Fibroblast of pulmonary artery (primary cell): ENCODE measurements at regions not wholly inside any gene's neighbourhood (a gene's known extent, or its start where the extent isn't known, plus 50 kb on each side); places are given as distances from the start of the nearest gene placed in this dataset.

Experiments used
- DNase-seq: peaks from one replicate; pipeline ENCODE4 v3.0.0-alpha.2; 2010; ENCODE audit warnings: low read depth
- H3K4me3 ChIP-seq: replicated peaks from 2 replicates; pipeline ENCODE4 v1.5.1; 2011; ENCODE audit warnings: low read depth, mild to moderate bottlenecking, control low read depth, low read length, moderate library complexity
- CTCF ChIP-seq: IDR thresholded peaks from 2 replicates; pipeline ENCODE4 v1.5.1; 2011; ENCODE audit warnings: mild to moderate bottlenecking, control low read depth, low read length, inconsistent platforms; ENCODE audit errors: missing control alignments

GRCh38 chr3:165644331-165644730 lies 192.9 kb downstream of the BCHE start:
- no peak overlapping the region for H3K4me3 ChIP-seq
- no peak for TF ChIP-seq CTCF
- DNase-seq: no peak

- DNase-seq: peak; percentile 40
- no peak for TF ChIP-seq CTCF
- H3K4me3 ChIP-seq: no peak overlapping the region
Measured at GRCh38 chr3:165643425-165643824, 193.8 kb downstream of the BCHE start.

GRCh38 chr3:165642761-165643420 lies 194.3 kb downstream of the BCHE start:
- no peak for TF ChIP-seq CTCF
- DNase-seq: peak; percentile 98
- peak overlapping the region; percentile 12 for H3K4me3 ChIP-seq

- peak; percentile 10 for DNase-seq
- no peak overlapping the region for H3K4me3 ChIP-seq
- no peak for TF ChIP-seq CTCF
Measured at GRCh38 chr3:165641569-165642310, 195.5 kb downstream of the BCHE start.

- no peak for DNase-seq
- no peak overlapping the region for H3K4me3 ChIP-seq
- TF ChIP-seq CTCF: no peak
Measured at GRCh38 chr3:165640970-165641369, 196.3 kb downstream of the BCHE start.

GRCh38 chr3:165640031-165640430 lies 197.2 kb downstream of the BCHE start:
- no peak for TF ChIP-seq CTCF
- DNase-seq: no peak
- no peak overlapping the region for H3K4me3 ChIP-seq
